DOHH2 (cell line): ENCODE measurements at regions not wholly inside any gene's neighbourhood (a gene's known extent, or its start where the extent isn't known, plus 50 kb on each side); places are given as distances from the start of the nearest gene placed in this dataset.

Source experiments
- H3F3A ChIP-seq: fragments of 200-600 bp; sonication (generic), shearing (Covaris generic); 2 replicates; pipeline ENCODE4 v1.6.0; 2016; ENCODE audit warnings: antibody characterized with exemption, mild to moderate bottlenecking; ENCODE audit not compliant: control insufficient read depth, insufficient read depth
- H3K27ac ChIP-seq: fragments of 200-600 bp; sonication (generic); 2 replicates; pipeline ENCODE4 v1.5.1; 2014; ENCODE audit warnings: low read depth, mild to moderate bottlenecking, low read length, moderate library complexity
- H3K27me3 ChIP-seq: fragments of 200-600 bp; sonication (generic); 2 replicates; pipeline ENCODE4 v1.6.1; 2014; ENCODE audit warnings: mild to moderate bottlenecking, low read length, mixed read lengths; ENCODE audit not compliant: control insufficient read depth
- H3K36me3 ChIP-seq: fragments of 200-600 bp; sonication (generic); 2 replicates; pipeline ENCODE4 v1.6.1; 2014; ENCODE audit warnings: mild to moderate bottlenecking, low read length, moderate library complexity, mixed read lengths; ENCODE audit not compliant: control insufficient read depth
- H3K4me1 ChIP-seq: fragments of 200-600 bp; sonication (generic); 2 replicates; pipeline ENCODE4 v1.6.1; 2014; ENCODE audit warnings: mild to moderate bottlenecking, low read length, mixed read lengths; ENCODE audit not compliant: control insufficient read depth
- H3K4me2 ChIP-seq: fragments of 200-600 bp; sonication (generic); 2 replicates; pipeline ENCODE4 v1.6.0; 2014; ENCODE audit warnings: mild to moderate bottlenecking, low read length, moderate library complexity
- H3K4me3 ChIP-seq: fragments of 200-600 bp; sonication (generic); 2 replicates; pipeline ENCODE4 v1.5.1; 2014; ENCODE audit warnings: mild to moderate bottlenecking, low read length, mixed read lengths
- H3K79me2 ChIP-seq: fragments of 200-600 bp; sonication (generic); 2 replicates; pipeline ENCODE4 v1.6.1; 2014; ENCODE audit warnings: mild to moderate bottlenecking, low read length, mixed read lengths; ENCODE audit not compliant: control insufficient read depth
- H3K9me2 ChIP-seq: fragments of 200-600 bp; sonication (generic); replicated peaks from 2 replicates; pipeline ENCODE4 v1.6.1; 2014; ENCODE audit warnings: mild to moderate bottlenecking, low read length, mixed read lengths; ENCODE audit not compliant: control insufficient read depth
- H3K9me3 ChIP-seq: fragments of 200-600 bp; sonication (generic); 2 replicates; pipeline ENCODE4 v1.6.1; 2014; ENCODE audit warnings: antibody characterized with exemption, low read length, mixed read lengths; ENCODE audit not compliant: control insufficient read depth, insufficient read depth
- H4K20me1 ChIP-seq: fragments of 200-600 bp; sonication (generic); 2 replicates; pipeline ENCODE4 v1.6.0; 2014; ENCODE audit warnings: low read depth, mild to moderate bottlenecking, antibody characterized with exemption, low read length, moderate library complexity; ENCODE audit not compliant: control insufficient read depth, insufficient read depth
- CTCF ChIP-seq: fragments of 200-600 bp; sonication (generic); IDR thresholded peaks from one replicate; pipeline ENCODE4 v1.5.1; 2014; ENCODE audit warnings: antibody characterized with exemption, mild to moderate bottlenecking, low read depth, low read length; ENCODE audit not compliant: poor library complexity, severe bottlenecking
- EZH2phosphoT487 ChIP-seq: fragments of 200-600 bp; sonication (generic); IDR thresholded peaks from 2 replicates; pipeline ENCODE4 v1.6.1; 2017; ENCODE audit warnings: borderline replicate concordance, mild to moderate bottlenecking, antibody characterized with exemption, low read length, moderate library complexity, mixed read lengths

- Histone ChIP-seq H3K27me3 (no peaks in the 10 kb centered on the region), H4K20me1 (no peaks in the 10 kb centered on the region), H3K9me2 (no peaks in the 10 kb centered on the region), H3K27ac (no peak overlapping the region), H3K4me3 (no peak overlapping the region), H3K4me1 (no peaks in the 10 kb centered on the region), H3K9me3 (no peaks in the 10 kb centered on the region), H3F3A (no peaks in the 10 kb centered on the region), H3K4me2 (no peak overlapping the region), H3K36me3 (no peaks in the 10 kb centered on the region), H3K79me2 (no peaks in the 10 kb centered on the region)
- no peak for TF ChIP-seq EZH2phosphoT487
- TF ChIP-seq CTCF: no peak
Observed at GRCh38 chr11:70882716-70883085, 369.7 kb downstream of the SHANK2 start.

GRCh38 chr11:70883323-70883940, 368.9 kb downstream of the SHANK2 start:
- Histone ChIP-seq H3K79me2 (no peaks in the 10 kb centered on the region), H3K36me3 (no peaks in the 10 kb centered on the region), H4K20me1 (no peaks in the 10 kb centered on the region), H3F3A (no peaks in the 10 kb centered on the region), H3K4me3 (no peak overlapping the region), H3K4me1 (no peaks in the 10 kb centered on the region), H3K4me2 (no peak overlapping the region), H3K9me3 (no peaks in the 10 kb centered on the region), H3K27ac (no peak overlapping the region), H3K27me3 (no peaks in the 10 kb centered on the region), H3K9me2 (no peaks in the 10 kb centered on the region)
- TF ChIP-seq EZH2phosphoT487: no peak
- TF ChIP-seq CTCF: no peak

GRCh38 chr11:70883973-70884623, 368.3 kb downstream of the SHANK2 start:
- Histone ChIP-seq H3K36me3 (no peaks in the 10 kb centered on the region), H3K9me3 (no peaks in the 10 kb centered on the region), H3K27ac (no peak overlapping the region), H3F3A (no peaks in the 10 kb centered on the region), H3K27me3 (no peaks in the 10 kb centered on the region), H3K4me2 (no peak overlapping the region), H4K20me1 (no peaks in the 10 kb centered on the region), H3K79me2 (no peaks in the 10 kb centered on the region), H3K4me3 (no peak overlapping the region), H3K9me2 (no peaks in the 10 kb centered on the region), H3K4me1 (no peaks in the 10 kb centered on the region)
- no peak for TF ChIP-seq EZH2phosphoT487
- TF ChIP-seq CTCF: no peak
